Ishikawa (cell line): ENCODE measurements at regions not wholly inside any gene's neighbourhood (a gene's known extent, or its start where the extent isn't known, plus 50 kb on each side); places are given as distances from the start of the nearest gene placed in this dataset.

Experiments used
- CEBPB ChIP-seq: IDR thresholded peaks from 2 replicates; pipeline ENCODE4 v1.6.1; 2012
- CREB1 ChIP-seq: IDR thresholded peaks from 2 replicates; pipeline ENCODE4 v1.6.1; 2012; ENCODE audit warnings: low read depth
- EGR1 ChIP-seq: IDR thresholded peaks from 2 replicates; pipeline ENCODE4 v1.6.1; 2012
- EP300 ChIP-seq: IDR thresholded peaks from 2 replicates; pipeline ENCODE4 v1.6.1; 2012; ENCODE audit warnings: borderline replicate concordance
- FOXM1 ChIP-seq: IDR thresholded peaks from 2 replicates; pipeline ENCODE4 v1.6.1; 2012; ENCODE audit warnings: low read depth, borderline replicate concordance
- MAX ChIP-seq: IDR thresholded peaks from 2 replicates; pipeline ENCODE4 v1.6.1; 2012
- NFIC ChIP-seq: IDR thresholded peaks from 2 replicates; pipeline ENCODE4 v1.6.1; 2012
- RAD21 ChIP-seq: IDR thresholded peaks from 2 replicates; pipeline ENCODE4 v1.6.1; 2012; ENCODE audit warnings: low read depth
- REST ChIP-seq: IDR thresholded peaks from 2 replicates; pipeline ENCODE4 v1.6.1; 2012; ENCODE audit warnings: low read depth, mild to moderate bottlenecking
- TAF1 ChIP-seq: IDR thresholded peaks from 2 replicates; pipeline ENCODE4 v1.6.1; 2012; ENCODE audit warnings: low read depth, mild to moderate bottlenecking
- TCF12 ChIP-seq: IDR thresholded peaks from 2 replicates; pipeline ENCODE4 v1.6.1; 2012; ENCODE audit warnings: low read depth
- TEAD4 ChIP-seq: IDR thresholded peaks from 2 replicates; pipeline ENCODE4 v1.6.1; 2012
- USF1 ChIP-seq: IDR thresholded peaks from 2 replicates; pipeline ENCODE4 v1.6.1; 2012
- YY1 ChIP-seq: IDR thresholded peaks from 2 replicates; pipeline ENCODE4 v1.6.1; 2012; ENCODE audit warnings: low read depth
- ZBTB7A ChIP-seq: IDR thresholded peaks from 2 replicates; pipeline ENCODE4 v1.6.1; 2012; ENCODE audit warnings: low read depth

- TF ChIP-seq ZBTB7A = no peak
- TF ChIP-seq CREB1 = no peak
- no peak for TF ChIP-seq REST
- TF ChIP-seq USF1 = no peak
- no peak for TF ChIP-seq YY1
- no peak for TF ChIP-seq MAX
- TF ChIP-seq TEAD4 = no peak
- TF ChIP-seq EP300 = no peak
- TF ChIP-seq CEBPB = no peak
- no peak for TF ChIP-seq RAD21
- no peak for TF ChIP-seq EGR1
- no peak for TF ChIP-seq TAF1
- no peak for TF ChIP-seq TCF12
- TF ChIP-seq FOXM1 = no peak
- no peak for TF ChIP-seq NFIC
Observed at GRCh38 chr10:65847436-65848230, 1078.2 kb upstream of the LRRTM3 start.

GRCh38 chr10:65858841-65859240 lies 1067.0 kb upstream of the LRRTM3 start:
- TF ChIP-seq TEAD4 = no peak
- no peak for TF ChIP-seq NFIC
- no peak for TF ChIP-seq YY1

- no peak for TF ChIP-seq RAD21
- no peak for TF ChIP-seq CEBPB
- no peak for TF ChIP-seq USF1
- no peak for TF ChIP-seq NFIC
- no peak for TF ChIP-seq ZBTB7A
- no peak for TF ChIP-seq EGR1
- TF ChIP-seq TAF1 = no peak
- no peak for TF ChIP-seq CREB1
Observed at GRCh38 chr10:65861249-65861648, 1064.6 kb upstream of the LRRTM3 start.
